ENCODE measurements at regions not wholly inside any gene's neighbourhood (a gene's known extent, or its start where the extent isn't known, plus 50 kb on each side); places are given as distances from the start of the nearest gene placed in this dataset.
"Not testable (repeated sequence)": the region's sequence is repeated elsewhere in the genome, so short reads cannot be mapped to it uniquely, and the experiment has no call there.

- TF ChIP-seq POLR2A (IDR thresholded peaks at IDR 0.05) = not testable (repeated sequence)
- TF ChIP-seq, protein P1, sequence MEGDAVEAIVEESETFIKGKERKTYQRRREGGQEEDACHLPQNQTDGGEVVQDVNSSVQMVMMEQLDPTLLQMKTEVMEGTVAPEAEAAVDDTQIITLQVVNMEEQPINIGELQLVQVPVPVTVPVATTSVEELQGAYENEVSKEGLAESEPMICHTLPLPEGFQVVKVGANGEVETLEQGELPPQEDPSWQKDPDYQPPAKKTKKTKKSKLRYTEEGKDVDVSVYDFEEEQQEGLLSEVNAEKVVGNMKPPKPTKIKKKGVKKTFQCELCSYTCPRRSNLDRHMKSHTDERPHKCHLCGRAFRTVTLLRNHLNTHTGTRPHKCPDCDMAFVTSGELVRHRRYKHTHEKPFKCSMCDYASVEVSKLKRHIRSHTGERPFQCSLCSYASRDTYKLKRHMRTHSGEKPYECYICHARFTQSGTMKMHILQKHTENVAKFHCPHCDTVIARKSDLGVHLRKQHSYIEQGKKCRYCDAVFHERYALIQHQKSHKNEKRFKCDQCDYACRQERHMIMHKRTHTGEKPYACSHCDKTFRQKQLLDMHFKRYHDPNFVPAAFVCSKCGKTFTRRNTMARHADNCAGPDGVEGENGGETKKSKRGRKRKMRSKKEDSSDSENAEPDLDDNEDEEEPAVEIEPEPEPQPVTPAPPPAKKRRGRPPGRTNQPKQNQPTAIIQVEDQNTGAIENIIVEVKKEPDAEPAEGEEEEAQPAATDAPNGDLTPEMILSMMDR (IDR thresholded peaks at IDR 0.05) = not testable (repeated sequence)
Observed at GRCh38 chr1:143311154-143311553, 660.6 kb downstream of the FAM72C start.

All from heart left ventricle (tissue), 13 donors.